A673 (cell line): ENCODE measurements at regions not wholly inside any gene's neighbourhood (a gene's known extent, or its start where the extent isn't known, plus 50 kb on each side); places are given as distances from the start of the nearest gene placed in this dataset.

ENCODE experiments used
- EZH2 ChIP-seq: fragments of 200-600 bp; sonication (generic); IDR thresholded peaks from 2 replicates; pipeline ENCODE4 v1.6.1; 2017; ENCODE audit warnings: borderline replicate concordance, low read depth, mild to moderate bottlenecking, mixed read lengths, antibody characterized with exemption, low read length; ENCODE audit not compliant: poor library complexity, severe bottlenecking
- TF ChIP-seq, protein P1 (sequence below): fragments of 300-800, 200-600 bp; sonication (generic); conservative IDR thresholded peaks from 2 replicates; pipeline ENCODE4 v1.5.1; 2017; ENCODE audit warnings: low read depth, mild to moderate bottlenecking, antibody characterized with exemption, low read length, moderate library complexity, mixed read lengths

DNA sequence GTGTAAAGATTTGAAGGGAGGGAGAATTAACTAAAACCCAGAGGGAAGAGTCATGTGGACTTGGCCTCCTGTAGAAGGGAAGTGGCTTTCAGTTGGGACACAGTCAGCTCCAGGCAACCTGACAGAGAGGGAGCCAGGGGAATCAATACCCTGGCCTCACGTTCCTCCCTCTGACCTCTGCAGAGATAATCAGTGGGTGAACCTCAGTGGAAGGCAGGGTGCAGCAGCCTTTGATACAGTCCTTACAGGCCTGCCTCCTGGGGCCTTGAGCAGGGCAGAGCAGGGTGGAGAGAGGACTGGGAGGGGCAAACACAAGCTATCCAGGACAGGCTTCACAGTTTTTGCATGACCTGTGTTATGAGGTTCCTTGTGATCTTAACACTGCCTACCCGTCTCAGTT, 61.9 kb upstream of the GPBP1 start:
- TF ChIP-seq, protein P1, sequence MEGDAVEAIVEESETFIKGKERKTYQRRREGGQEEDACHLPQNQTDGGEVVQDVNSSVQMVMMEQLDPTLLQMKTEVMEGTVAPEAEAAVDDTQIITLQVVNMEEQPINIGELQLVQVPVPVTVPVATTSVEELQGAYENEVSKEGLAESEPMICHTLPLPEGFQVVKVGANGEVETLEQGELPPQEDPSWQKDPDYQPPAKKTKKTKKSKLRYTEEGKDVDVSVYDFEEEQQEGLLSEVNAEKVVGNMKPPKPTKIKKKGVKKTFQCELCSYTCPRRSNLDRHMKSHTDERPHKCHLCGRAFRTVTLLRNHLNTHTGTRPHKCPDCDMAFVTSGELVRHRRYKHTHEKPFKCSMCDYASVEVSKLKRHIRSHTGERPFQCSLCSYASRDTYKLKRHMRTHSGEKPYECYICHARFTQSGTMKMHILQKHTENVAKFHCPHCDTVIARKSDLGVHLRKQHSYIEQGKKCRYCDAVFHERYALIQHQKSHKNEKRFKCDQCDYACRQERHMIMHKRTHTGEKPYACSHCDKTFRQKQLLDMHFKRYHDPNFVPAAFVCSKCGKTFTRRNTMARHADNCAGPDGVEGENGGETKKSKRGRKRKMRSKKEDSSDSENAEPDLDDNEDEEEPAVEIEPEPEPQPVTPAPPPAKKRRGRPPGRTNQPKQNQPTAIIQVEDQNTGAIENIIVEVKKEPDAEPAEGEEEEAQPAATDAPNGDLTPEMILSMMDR: no peak
- TF ChIP-seq EZH2: no peak
